Effector memory CD4-positive, alpha-beta T cell (primary cell): ENCODE measurements at regions not wholly inside any gene's neighbourhood (a gene's known extent, or its start where the extent isn't known, plus 50 kb on each side); places are given as distances from the start of the nearest gene placed in this dataset.
"Not testable (repeated sequence)": the region's sequence is repeated elsewhere in the genome, so short reads cannot be mapped to it uniquely, and the experiment has no call there.

Experiments
- DNase-seq, 3 donors: peaks; one replicate each; pipeline ENCODE4 v3.0.0-alpha.2; 2020
- H3K27ac ChIP-seq: 2 replicates; pipeline ENCODE4 v1.7.0; 2013; ENCODE audit warnings: mild to moderate bottlenecking, low read length, moderate library complexity; ENCODE audit not compliant: insufficient read depth, poor library complexity, severe bottlenecking
- H3K27me3 ChIP-seq: replicated peaks from 2 replicates; pipeline ENCODE4 v1.7.0; 2013; ENCODE audit warnings: mild to moderate bottlenecking, low read length; ENCODE audit not compliant: insufficient read depth, control insufficient read depth, poor library complexity, severe bottlenecking
- H3K36me3 ChIP-seq: 2 replicates; pipeline ENCODE4 v1.7.0; 2013; ENCODE audit warnings: mild to moderate bottlenecking, low read length, moderate library complexity; ENCODE audit not compliant: control insufficient read depth, insufficient read depth
- H3K4me1 ChIP-seq: 2 replicates; pipeline ENCODE4 v1.7.0; 2013; ENCODE audit warnings: low read length, mild to moderate bottlenecking; ENCODE audit not compliant: control insufficient read depth, insufficient read depth, poor library complexity, severe bottlenecking
- H3K4me3 ChIP-seq: 2 replicates; pipeline ENCODE4 v1.7.0; 2013; ENCODE audit warnings: low read length, low read depth, mild to moderate bottlenecking; ENCODE audit not compliant: insufficient read depth, poor library complexity, severe bottlenecking
- H3K9me3 ChIP-seq: 2 replicates; pipeline ENCODE4 v1.7.0; 2013; ENCODE audit warnings: mild to moderate bottlenecking, low read length, moderate library complexity; ENCODE audit not compliant: control insufficient read depth

DNA sequence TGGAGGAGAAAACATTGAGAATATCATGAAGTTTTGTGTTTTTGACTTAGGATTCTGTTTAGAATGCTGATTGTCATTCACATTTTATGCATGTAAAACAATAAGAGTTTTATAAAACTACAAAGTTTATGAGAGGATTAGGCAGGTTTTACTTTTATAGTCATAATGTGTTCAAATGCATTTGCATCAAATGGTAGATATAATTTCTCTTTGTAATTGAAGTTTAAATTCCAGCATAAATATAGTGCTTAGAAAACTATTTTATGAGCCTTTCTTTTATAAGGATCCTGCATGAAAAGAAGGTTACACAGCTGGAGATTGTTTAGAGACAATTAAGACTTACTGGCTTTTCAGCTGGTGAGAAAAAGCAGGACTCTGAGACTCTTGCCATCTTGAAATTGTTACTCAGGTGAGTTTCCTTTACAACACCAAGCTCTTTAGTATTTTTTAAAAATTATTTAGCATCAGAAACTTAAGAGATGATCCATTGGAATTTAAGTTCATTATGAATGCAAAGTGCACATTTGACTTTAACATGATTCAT, 157.1 kb upstream of the MAN1A1 start:
- no peaks in the 10 kb centered on the region for H3K36me3 ChIP-seq
- no peaks in the 10 kb centered on the region for H3K9me3 ChIP-seq
- no peak overlapping the region for H3K4me3 ChIP-seq
- H3K27ac ChIP-seq: no peak overlapping the region
- H3K27me3 ChIP-seq: no peaks in the 10 kb centered on the region
- no peaks in the 10 kb centered on the region for H3K4me1 ChIP-seq
- DNase-seq: no peak

DNA sequence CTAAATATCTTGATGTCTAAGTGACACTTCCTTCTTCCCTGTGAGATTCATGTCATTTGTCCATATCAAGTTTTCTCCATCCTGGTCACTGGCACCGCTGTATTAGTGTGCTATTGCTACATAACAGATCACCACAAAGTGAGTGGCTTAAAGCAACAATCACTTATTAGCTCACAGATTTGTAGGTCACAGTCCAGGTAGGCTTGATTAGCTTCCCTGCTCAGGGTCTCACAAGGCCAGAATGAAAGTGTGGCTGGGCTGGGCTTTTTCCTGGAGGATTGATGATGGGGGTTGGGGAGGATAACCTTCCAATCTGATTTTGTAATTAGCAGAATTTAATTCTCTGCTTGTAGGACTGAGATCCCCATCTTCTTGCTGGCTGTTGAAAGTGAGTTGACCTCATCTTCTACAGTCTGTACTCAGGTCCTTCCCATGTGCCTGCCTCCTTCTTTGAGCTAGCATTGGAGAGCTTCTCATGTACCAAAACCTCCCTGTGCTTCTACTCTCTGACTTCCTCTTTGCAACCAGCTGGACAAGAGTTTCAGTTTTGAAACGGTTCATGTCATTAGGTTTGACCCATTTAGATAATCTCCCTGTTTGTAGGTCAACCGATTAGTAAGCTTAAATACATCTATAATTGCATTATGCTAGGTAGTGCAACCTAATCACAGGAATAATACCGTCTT, 152.4 kb upstream of the MAN1A1 start:
- Histone ChIP-seq H3K27ac (no peak overlapping the region), H3K4me1 (no peaks in the 10 kb centered on the region), H3K9me3 (no peaks in the 10 kb centered on the region), H3K36me3 (no peaks in the 10 kb centered on the region), H3K4me3 (no peak overlapping the region), H3K27me3 (no peaks in the 10 kb centered on the region)
- DNase-seq: no peak

DNA sequence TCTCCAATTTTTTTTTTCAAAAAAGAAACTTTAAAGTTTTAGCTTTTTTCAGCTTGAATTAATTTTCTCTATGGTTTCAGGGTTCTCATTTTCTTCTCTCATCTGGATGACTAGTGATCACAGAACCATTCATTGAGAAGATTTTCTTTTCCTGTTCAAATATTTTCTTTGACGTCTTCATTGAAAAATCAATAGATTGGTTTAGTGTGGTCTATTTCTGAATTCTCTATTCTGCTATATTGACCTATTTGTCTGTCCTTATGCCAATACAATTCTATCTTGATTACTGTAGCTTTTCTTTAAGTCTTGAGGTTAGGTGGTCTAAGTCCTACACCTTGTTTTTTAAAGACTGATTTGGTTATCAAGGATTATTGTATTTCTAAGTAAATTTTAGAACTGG, 150.2 kb upstream of the MAN1A1 start:
- Histone ChIP-seq H3K36me3 (no peaks in the 10 kb centered on the region), H3K27me3 (no peaks in the 10 kb centered on the region), H3K27ac (no peak overlapping the region), H3K4me3 (no peak overlapping the region), H3K4me1 (no peaks in the 10 kb centered on the region), H3K9me3 (no peaks in the 10 kb centered on the region)
- no peak for DNase-seq

DNA sequence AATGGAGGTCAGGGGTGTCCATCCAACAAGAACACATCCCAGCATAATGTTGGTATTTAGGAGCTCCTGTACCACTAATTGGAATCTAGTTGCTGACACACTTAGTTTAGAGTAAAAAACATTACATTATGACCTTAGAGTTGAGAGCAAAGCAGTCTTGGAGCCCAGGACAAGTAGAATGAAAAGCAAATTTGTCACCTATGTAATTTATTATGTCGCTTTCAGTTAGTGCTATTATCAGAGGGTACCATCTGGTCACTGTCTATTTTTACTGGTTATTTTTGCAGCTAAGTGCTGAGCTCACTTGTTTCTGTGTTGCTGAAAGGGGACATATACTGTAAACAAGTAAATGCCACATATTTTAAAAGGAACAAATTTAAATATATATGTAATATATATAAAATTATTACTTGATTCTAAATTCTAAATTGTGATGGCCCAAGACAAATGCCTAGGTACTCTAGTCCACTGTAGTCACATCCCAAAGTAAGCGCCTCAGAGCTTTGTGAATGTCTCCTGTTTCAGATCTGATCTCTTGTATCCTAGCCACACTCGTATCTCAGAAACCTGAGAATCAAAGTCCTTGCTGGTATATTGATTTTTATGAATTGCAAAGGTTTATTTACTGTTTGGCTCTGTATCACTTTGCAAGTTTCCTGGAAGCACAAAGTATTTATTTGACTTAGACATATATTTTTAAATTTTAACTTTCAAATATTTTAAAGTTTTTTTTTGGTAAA, 148.6 kb upstream of the MAN1A1 start:
- no peak for DNase-seq
- no peaks in the 10 kb centered on the region for H3K4me1 ChIP-seq
- no peaks in the 10 kb centered on the region for H3K36me3 ChIP-seq
- no peak overlapping the region for H3K27ac ChIP-seq
- no peak overlapping the region for H3K4me3 ChIP-seq
- H3K9me3 ChIP-seq: no peaks in the 10 kb centered on the region
- no peaks in the 10 kb centered on the region for H3K27me3 ChIP-seq

DNA sequence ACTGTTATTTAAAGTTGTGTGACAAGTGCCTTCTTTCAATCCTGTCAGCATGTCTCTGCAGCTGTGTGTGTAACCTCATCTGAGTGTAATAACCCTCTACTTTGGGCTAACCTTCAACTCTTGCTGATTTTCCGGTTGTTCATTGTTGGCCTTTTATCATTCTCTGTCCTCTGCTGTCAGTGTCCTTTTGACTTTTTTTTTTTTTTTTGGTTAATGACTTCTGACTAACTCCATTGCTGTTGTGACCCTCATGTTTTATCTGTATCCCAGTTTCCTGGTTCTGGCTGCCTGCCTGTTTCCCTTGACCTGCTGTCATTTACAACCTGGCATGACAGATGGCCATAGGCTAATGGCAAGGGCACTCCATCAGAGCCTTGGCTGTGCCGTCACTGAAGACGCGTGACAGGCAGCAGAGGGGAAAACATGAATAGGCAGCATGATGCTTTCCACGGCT, 145.7 kb upstream of the MAN1A1 start:
- H3K4me1 ChIP-seq: no peaks in the 10 kb centered on the region
- no peak overlapping the region for H3K27ac ChIP-seq
- H3K27me3 ChIP-seq: no peaks in the 10 kb centered on the region
- H3K36me3 ChIP-seq: no peaks in the 10 kb centered on the region
- no peaks in the 10 kb centered on the region for H3K9me3 ChIP-seq
- DNase-seq: no peak
- H3K4me3 ChIP-seq: no peak overlapping the region

DNA sequence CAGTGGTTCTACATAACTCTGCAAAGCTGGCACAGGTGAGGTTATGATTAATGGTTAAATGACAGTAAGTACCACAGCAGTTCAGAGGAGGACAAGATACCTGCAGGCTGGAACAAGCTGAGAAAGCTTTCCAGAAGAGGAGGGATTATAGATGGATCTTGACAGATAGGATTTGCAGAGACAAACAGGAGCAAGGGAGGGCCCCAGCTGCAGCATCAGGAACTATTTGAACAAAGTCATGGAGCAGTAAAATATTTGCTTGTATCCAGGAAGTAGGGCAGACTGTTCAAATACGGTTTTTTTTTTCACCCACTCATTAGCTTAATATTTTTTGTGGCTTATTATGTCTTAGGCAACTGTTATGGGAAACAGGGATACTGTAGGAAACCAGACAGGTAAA, 144.4 kb upstream of the MAN1A1 start:
- DNase-seq: no peak
- no peak overlapping the region for H3K27ac ChIP-seq
- H3K36me3 ChIP-seq: no peaks in the 10 kb centered on the region
- H3K27me3 ChIP-seq: no peaks in the 10 kb centered on the region
- no peaks in the 10 kb centered on the region for H3K9me3 ChIP-seq
- no peak overlapping the region for H3K4me3 ChIP-seq
- no peaks in the 10 kb centered on the region for H3K4me1 ChIP-seq

DNA sequence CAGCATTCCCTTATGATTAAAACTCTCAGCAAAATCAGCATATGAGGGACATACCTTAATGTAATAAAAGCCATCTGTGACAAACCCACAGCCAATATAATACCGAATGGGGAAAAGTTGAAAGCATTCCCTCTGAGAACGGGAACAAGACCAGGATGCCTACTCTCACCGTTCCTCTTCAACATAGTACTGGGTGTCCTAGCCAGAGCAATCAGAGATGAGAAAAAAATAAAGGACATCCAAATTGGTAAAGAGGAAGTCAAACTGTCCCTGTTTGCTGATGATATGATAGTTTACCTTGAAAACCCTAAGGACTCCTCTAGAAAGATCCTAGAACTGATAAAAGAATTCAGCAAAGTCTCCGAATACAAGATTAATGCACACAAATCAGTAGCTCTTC, 141.6 kb upstream of the MAN1A1 start:
- H3K4me3 ChIP-seq, H3K27ac ChIP-seq, H3K4me1 ChIP-seq, H3K36me3 ChIP-seq, DNase-seq, H3K9me3 ChIP-seq, H3K27me3 ChIP-seq: not testable (repeated sequence)

DNA sequence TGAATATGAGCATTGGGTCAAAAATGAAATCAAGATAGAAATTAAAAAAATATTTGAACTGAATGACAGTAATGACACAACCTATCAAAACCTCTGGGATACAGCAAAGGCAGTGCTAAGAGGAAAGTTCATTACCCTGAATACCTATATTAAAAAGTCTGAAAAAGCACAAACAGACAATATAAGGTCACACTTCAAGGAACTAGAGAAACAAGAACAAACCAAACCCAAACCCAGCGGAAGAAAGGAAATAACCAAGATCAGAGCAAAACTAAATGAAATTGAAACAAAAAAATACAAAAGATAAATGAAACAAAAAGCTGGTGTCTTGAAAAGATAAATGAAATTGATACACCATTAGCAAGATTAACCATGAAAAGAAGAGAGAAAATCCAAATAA, 140.5 kb upstream of the MAN1A1 start:
- H3K36me3 ChIP-seq, H3K4me3 ChIP-seq, H3K27me3 ChIP-seq, H3K27ac ChIP-seq, H3K4me1 ChIP-seq, H3K9me3 ChIP-seq, DNase-seq: not testable (repeated sequence)

DNA sequence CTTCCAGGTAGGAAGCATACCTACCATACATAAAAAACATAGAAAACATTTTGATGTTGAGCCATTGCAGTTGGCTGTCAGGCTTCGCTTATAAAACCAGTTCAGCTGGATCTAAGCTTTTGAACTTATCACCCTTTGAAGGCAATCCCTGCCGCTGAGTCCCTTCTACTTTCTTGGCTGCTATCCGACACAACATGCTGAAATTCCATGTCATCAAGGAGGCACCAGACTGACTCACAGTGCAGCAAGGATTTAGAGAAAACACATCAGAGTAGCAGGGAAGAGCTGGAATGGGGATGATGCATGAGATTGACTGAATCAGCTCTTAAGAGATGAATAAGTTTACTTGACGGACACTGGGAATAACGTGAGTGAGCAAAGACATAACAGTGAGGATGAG, 135.0 kb upstream of the MAN1A1 start:
- no peak for DNase-seq
- Histone ChIP-seq H3K36me3 (no peaks in the 10 kb centered on the region), H3K4me3 (no peak overlapping the region), H3K27me3 (no peaks in the 10 kb centered on the region), H3K27ac (no peak overlapping the region), H3K9me3 (no peaks in the 10 kb centered on the region), H3K4me1 (no peaks in the 10 kb centered on the region)

DNA sequence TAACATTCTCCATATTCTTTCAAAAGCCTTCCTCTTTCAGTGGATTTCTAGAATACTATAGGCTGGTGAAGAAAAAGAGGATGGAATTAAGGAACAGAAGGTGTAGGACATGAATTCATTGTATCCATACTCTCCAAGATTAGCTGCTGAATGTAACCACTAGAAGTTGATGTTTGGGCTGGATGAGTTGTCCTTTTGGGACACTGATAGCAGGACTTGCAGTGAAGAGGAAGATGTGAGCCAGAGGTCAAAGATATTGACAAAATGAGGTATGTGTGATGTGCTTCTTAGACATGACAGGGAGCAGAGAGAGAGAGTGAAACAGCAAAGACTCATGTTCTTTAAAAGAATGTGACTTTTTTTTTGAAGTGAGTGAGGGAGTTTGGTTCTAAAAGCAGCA, 134.3 kb upstream of the MAN1A1 start:
- Histone ChIP-seq H3K36me3 (no peaks in the 10 kb centered on the region), H3K4me1 (no peaks in the 10 kb centered on the region), H3K27ac (no peak overlapping the region), H3K9me3 (no peaks in the 10 kb centered on the region), H3K27me3 (no peaks in the 10 kb centered on the region), H3K4me3 (no peak overlapping the region)
- no peak for DNase-seq
